ENCODE measurements at regions not wholly inside any gene's neighbourhood (a gene's known extent, or its start where the extent isn't known, plus 50 kb on each side); places are given as distances from the start of the nearest gene placed in this dataset.

DNA sequence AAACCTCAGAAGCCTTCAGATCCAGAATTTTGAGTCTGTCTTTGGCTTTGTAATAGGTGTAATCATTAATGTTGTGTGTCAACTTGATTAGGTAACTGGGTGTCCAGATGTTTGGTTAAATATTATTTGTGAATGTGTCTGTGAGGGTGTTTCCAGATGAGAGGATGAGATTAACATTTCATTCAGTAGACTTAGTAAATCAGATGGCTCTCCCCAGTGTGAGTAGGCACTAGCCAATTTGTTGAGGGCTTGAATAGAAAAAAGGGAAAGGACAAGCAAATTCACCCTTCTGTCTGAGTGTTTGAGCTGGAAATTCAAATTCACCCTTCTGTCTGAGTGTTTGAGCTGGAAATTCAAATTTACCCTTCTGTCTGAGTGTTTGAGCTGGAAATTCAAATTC lies 932.2 kb downstream of the SLC6A15 start:
- Histone ChIP-seq H3K9ac (no peak overlapping the region), H3F3A (ENCODE audit: low read depth) (no peaks in the 10 kb centered on the region), H3K27ac (no peak overlapping the region), H3K9me3 (ENCODE audit: low read depth) (no peaks in the 10 kb centered on the region), H3K36me3 (no peaks in the 10 kb centered on the region), H3K4me2 (no peak overlapping the region), H3K4me3 (no peak overlapping the region), H3K79me2 (ENCODE audit: low read depth) (no peaks in the 10 kb centered on the region), H3K27me3 (no peaks in the 10 kb centered on the region), H4K20me1 (ENCODE audit: low read depth) (no peaks in the 10 kb centered on the region), H3K4me1 (no peaks in the 10 kb centered on the region), H2AFZ (replicated peaks) (no peak overlapping the region)
- H3K4me1 Mint-ChIP-seq = no peaks in the 10 kb centered on the region
- no peaks in the 10 kb centered on the region for H3K27me3 Mint-ChIP-seq (ENCODE audit: insufficient read depth, low read depth)
- TF ChIP-seq EZH2 (IDR thresholded peaks at IDR 0.05) = no peak
- TF ChIP-seq, protein P1, sequence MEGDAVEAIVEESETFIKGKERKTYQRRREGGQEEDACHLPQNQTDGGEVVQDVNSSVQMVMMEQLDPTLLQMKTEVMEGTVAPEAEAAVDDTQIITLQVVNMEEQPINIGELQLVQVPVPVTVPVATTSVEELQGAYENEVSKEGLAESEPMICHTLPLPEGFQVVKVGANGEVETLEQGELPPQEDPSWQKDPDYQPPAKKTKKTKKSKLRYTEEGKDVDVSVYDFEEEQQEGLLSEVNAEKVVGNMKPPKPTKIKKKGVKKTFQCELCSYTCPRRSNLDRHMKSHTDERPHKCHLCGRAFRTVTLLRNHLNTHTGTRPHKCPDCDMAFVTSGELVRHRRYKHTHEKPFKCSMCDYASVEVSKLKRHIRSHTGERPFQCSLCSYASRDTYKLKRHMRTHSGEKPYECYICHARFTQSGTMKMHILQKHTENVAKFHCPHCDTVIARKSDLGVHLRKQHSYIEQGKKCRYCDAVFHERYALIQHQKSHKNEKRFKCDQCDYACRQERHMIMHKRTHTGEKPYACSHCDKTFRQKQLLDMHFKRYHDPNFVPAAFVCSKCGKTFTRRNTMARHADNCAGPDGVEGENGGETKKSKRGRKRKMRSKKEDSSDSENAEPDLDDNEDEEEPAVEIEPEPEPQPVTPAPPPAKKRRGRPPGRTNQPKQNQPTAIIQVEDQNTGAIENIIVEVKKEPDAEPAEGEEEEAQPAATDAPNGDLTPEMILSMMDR (IDR thresholded peaks at IDR 0.05) = no peak
- no peak for TF ChIP-seq EZH2phosphoT487 (IDR thresholded peaks at IDR 0.05)
- no peak for DNase-seq (ENCODE audit: low spot score)
- no peaks in the 10 kb centered on the region for H3K36me3 Mint-ChIP-seq
- H3K9me3 Mint-ChIP-seq = no peaks in the 10 kb centered on the region
- H3K27ac Mint-ChIP-seq = no peak overlapping the region
- H3K4me3 Mint-ChIP-seq = no peak overlapping the region

DNA sequence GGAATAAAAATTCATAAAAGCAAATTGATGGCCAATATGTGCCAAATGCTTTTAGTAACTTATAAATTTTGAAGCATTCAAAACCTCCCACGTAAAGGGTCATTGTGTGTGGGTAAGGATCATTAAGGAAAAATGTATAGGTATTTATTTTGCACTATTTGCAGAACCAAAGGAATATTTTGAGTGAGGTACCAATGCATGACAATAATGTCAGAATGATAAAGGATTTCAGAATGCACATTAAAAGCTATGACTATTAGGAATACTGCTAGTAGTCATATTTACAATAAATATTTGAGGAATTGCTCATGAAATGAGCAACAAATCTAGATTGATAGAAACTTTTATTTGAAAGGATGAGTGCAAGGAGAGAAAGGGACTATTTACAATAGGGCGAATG lies 932.8 kb downstream of the SLC6A15 start:
- no peak overlapping the region for H2AFZ ChIP-seq (replicated peaks)

DNA sequence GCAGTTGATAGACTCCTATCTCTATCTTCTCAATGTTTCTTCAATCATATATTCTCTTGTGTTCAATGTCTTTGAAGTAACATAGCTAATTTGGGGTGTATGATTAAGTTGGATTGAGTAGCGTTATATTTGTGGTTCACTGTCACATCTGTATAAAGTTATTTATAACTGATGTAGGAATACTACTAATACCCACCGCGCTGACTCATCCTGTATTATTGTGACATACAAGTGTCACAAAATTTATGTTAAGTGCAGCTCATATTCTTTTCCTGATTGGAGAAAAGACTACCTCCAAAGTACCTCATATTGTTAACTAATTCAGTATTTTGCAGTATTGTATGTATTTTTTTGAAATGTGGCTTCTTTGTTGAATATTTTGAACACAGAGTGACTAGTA lies 940.8 kb downstream of the SLC6A15 start:
- no peak for DNase-seq (ENCODE audit: low spot score)
- TF ChIP-seq EZH2 (IDR thresholded peaks at IDR 0.05) = no peak
- TF ChIP-seq EZH2phosphoT487 (IDR thresholded peaks at IDR 0.05) = no peak
- TF ChIP-seq, protein P1 (IDR thresholded peaks at IDR 0.05) = no peak
- no peak overlapping the region for H3K4me2 ChIP-seq
- H3K27me3 ChIP-seq = no peaks in the 10 kb centered on the region
- H3K79me2 ChIP-seq (ENCODE audit: low read depth) = no peaks in the 10 kb centered on the region
- no peak overlapping the region for H3K4me3 Mint-ChIP-seq
- H3F3A ChIP-seq (ENCODE audit: low read depth) = no peaks in the 10 kb centered on the region
- H3K4me1 ChIP-seq = no peaks in the 10 kb centered on the region
- H3K27ac ChIP-seq = no peak overlapping the region
- H3K9ac ChIP-seq = no peak overlapping the region
- H3K36me3 Mint-ChIP-seq = no peaks in the 10 kb centered on the region
- H4K20me1 ChIP-seq (ENCODE audit: low read depth) = no peaks in the 10 kb centered on the region
- no peaks in the 10 kb centered on the region for H3K9me3 Mint-ChIP-seq
- H3K36me3 ChIP-seq = no peaks in the 10 kb centered on the region
- no peak overlapping the region for H3K27ac Mint-ChIP-seq
- H3K27me3 Mint-ChIP-seq (ENCODE audit: insufficient read depth, low read depth) = no peaks in the 10 kb centered on the region
- no peak overlapping the region for H2AFZ ChIP-seq (replicated peaks)
- H3K4me1 Mint-ChIP-seq = no peaks in the 10 kb centered on the region
- H3K9me3 ChIP-seq (ENCODE audit: low read depth) = no peaks in the 10 kb centered on the region
- H3K4me3 ChIP-seq = no peak overlapping the region

More for the DNA sequence above, 932.8 kb downstream of the SLC6A15 start:
- Histone ChIP-seq H3F3A (ENCODE audit: low read depth) (no peaks in the 10 kb centered on the region), H4K20me1 (ENCODE audit: low read depth) (no peaks in the 10 kb centered on the region), H3K4me2 (no peak overlapping the region), H3K36me3 (no peaks in the 10 kb centered on the region), H3K9me3 (ENCODE audit: low read depth) (no peaks in the 10 kb centered on the region), H3K4me1 (no peaks in the 10 kb centered on the region), H3K4me3 (no peak overlapping the region), H3K79me2 (ENCODE audit: low read depth) (no peaks in the 10 kb centered on the region), H3K9ac (no peak overlapping the region), H3K27me3 (no peaks in the 10 kb centered on the region), H3K27ac (no peak overlapping the region)
- no peak for DNase-seq (ENCODE audit: low spot score)
- no peaks in the 10 kb centered on the region for H3K27me3 Mint-ChIP-seq (ENCODE audit: insufficient read depth, low read depth)
- H3K27ac Mint-ChIP-seq = no peak overlapping the region
- H3K9me3 Mint-ChIP-seq = no peaks in the 10 kb centered on the region
- H3K4me3 Mint-ChIP-seq = no peak overlapping the region
- H3K36me3 Mint-ChIP-seq = no peaks in the 10 kb centered on the region
- TF ChIP-seq EZH2 (IDR thresholded peaks at IDR 0.05) (no peak), EZH2phosphoT487 (IDR thresholded peaks at IDR 0.05) (no peak)
- TF ChIP-seq, protein P1 (IDR thresholded peaks at IDR 0.05) = no peak
- H3K4me1 Mint-ChIP-seq = no peaks in the 10 kb centered on the region

Data from neural progenitor cell (in vitro differentiated cells).